ENCODE measurements at regions not wholly inside any gene's neighbourhood (a gene's known extent, or its start where the extent isn't known, plus 50 kb on each side); places are given as distances from the start of the nearest gene placed in this dataset.

DNA sequence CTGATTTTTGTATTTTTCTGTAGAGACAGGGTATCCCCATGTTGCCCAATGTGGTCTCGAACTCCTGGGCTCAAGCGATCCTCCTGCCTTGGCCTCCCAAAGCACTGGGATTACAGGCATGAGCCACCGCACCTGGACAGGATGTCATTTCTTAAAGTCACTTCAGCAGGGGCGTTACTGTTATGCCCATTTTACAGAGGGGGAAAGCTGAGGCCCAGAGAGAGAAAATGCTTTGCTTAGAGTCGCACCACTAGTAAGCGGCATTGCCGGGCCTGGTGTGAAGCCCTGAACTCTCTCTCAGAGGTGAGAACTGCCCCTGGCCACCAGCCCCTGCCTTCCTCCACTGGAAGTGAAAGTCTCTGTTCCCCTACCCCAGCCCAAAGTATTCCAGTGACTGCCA, 207.0 kb downstream of the PHETA1 start:
- DNase-seq (ENCODE audit: low read depth): no peak
- TF ChIP-seq, protein P1, sequence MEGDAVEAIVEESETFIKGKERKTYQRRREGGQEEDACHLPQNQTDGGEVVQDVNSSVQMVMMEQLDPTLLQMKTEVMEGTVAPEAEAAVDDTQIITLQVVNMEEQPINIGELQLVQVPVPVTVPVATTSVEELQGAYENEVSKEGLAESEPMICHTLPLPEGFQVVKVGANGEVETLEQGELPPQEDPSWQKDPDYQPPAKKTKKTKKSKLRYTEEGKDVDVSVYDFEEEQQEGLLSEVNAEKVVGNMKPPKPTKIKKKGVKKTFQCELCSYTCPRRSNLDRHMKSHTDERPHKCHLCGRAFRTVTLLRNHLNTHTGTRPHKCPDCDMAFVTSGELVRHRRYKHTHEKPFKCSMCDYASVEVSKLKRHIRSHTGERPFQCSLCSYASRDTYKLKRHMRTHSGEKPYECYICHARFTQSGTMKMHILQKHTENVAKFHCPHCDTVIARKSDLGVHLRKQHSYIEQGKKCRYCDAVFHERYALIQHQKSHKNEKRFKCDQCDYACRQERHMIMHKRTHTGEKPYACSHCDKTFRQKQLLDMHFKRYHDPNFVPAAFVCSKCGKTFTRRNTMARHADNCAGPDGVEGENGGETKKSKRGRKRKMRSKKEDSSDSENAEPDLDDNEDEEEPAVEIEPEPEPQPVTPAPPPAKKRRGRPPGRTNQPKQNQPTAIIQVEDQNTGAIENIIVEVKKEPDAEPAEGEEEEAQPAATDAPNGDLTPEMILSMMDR (IDR thresholded peaks at IDR 0.05; ENCODE audit: insufficient read depth, low read length): no peak
- no peak overlapping the region for H3K4me3 ChIP-seq (ENCODE audit: low read depth, low read length)

DNA sequence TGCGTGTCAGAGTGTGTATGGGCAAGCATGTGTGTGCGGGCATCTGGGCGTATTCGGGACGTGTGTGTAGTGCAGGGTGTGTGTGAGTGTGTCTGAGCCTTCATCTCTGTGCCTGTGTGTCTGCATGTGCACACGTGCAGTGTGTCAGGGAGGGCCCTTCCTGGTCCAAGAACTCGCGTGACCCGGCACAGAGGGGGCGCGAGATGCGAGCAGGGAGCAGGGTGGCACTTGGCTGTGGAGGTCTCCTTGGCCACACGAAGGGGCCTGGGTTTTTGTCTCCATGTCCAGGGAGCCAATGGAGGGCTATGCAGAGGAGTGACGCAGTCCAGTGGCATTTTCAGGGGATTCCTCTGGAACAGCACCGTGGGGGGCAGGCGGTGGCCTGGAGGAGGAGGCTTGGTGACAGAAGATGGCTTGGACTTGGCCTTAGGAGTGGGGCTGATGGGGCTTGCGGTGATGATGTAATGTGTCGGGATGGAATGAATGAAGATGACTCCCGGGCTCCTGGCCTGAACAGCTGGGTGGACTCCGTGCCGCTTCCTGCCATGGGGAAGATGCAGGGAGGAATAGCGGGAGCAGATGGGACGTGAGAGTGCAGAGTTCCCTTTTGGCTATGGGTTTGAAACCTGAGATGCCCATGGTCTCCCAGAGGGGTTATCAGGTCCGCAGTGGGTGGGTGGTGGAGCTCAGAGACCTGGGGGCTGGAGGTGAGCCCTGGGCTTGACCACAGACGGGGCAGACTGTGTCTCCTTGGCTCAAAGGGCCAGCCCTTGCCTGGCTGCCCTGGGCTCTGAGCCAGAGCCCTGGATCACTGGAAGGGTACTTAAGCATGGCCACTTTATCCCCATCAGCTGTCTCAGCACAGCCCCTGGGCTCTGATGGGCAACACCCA, 208.3 kb downstream of the PHETA1 start:
- TF ChIP-seq, protein P1 (IDR thresholded peaks at IDR 0.05; ENCODE audit: insufficient read depth, low read length): no peak
- no peak for DNase-seq (ENCODE audit: low read depth)

DNA sequence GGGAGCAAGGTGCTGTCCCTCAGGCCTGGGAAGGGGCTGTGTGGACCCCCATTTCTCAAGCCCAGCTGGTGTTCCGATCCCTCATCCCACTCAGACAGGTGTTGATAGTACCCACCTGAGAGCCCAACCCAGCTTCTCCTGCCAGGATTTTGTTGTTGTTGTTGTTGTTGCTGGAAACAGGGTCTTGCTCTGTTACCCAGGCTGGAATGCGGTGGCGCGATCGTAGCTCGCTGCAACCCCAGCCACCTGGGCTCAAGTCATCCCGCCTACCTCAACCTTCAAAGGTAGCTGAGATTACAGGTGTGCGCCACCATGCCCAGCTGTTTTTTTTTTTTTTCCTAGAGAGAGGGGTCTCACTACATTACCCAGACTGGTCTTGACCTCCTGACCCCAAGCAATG, 209.9 kb downstream of the PHETA1 start:
- TF ChIP-seq, protein P1 (IDR thresholded peaks at IDR 0.05; ENCODE audit: insufficient read depth, low read length): no peak
- no peak for DNase-seq (ENCODE audit: low read depth)
- H3K4me3 ChIP-seq (ENCODE audit: low read depth, low read length): no peak overlapping the region

More for the DNA sequence above, 208.3 kb downstream of the PHETA1 start:
- no peak overlapping the region for H3K4me3 ChIP-seq (ENCODE audit: low read depth, low read length)

DNA sequence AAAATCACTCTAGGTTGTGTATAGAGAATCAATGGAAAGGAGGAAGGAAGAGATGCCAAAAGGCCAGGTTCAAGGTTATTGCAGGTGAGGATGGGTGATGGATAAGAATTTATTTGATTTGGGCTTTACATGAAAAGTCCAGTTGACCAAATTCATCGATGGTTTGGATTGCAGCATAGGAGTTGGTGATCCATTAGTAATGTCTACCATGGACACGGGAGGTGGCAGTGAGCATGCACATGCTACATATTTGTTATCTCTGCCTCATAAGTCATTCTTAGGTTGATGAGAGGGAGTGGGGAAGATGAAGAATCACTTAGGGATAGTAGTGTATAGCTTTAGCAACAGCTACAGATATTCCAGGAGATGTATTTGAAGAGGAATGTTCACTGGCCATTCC, 211.4 kb downstream of the PHETA1 start:
- TF ChIP-seq, protein P1 (IDR thresholded peaks at IDR 0.05; ENCODE audit: insufficient read depth, low read length): no peak
- H3K4me3 ChIP-seq (ENCODE audit: low read depth, low read length): no peak overlapping the region
- DNase-seq (ENCODE audit: low read depth): no peak

DNA sequence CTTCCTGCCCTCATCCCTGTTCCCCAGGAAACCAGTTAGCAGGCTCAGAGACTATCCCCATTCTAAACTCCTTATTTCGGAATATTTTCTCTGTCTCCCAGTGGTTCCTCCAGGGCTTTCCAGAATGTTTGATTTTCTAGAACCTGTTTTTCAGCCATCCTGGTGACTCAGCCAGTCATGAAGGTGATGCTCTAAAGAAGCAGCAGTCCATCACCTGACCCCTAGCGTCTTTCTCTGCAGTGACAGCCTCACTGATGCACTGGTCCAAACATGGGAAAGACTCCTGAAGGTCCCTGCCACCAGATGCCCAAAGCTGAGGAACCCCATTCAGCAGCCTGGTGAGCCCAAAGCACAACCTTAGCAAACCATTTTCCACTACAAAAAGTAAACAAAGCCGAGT, 212.6 kb downstream of the PHETA1 start:
- no peak for DNase-seq (ENCODE audit: low read depth)
- H3K4me3 ChIP-seq (ENCODE audit: low read depth, low read length): no peak overlapping the region
- TF ChIP-seq, protein P1 (IDR thresholded peaks at IDR 0.05; ENCODE audit: insufficient read depth, low read length): no peak

DNA sequence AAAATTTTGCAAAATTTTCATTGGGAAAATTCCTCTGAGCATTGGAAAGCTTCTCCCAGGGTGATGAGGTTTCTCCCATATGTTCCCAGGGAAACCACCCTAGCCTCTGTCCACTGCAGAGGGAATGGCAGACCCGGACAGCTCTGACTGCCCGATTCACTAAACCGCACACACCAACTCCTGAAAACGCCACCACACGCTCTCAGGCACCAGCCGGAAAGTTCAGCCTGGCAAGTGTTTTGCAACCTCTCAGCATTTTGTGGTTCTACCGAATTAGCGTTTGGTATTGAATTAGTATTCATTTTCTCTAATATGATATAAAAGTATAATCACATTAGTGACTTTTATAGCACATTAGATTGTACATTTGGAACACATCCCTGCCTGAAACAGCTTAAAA, 213.4 kb downstream of the PHETA1 start:
- DNase-seq (ENCODE audit: low read depth): no peak
- H3K4me3 ChIP-seq (ENCODE audit: low read depth, low read length): no peak overlapping the region
- TF ChIP-seq, protein P1 (IDR thresholded peaks at IDR 0.05; ENCODE audit: insufficient read depth, low read length): no peak

Data from fibroblast of the aortic adventitia (primary cell).